ENCODE measurements at regions not wholly inside any gene's neighbourhood (a gene's known extent, or its start where the extent isn't known, plus 50 kb on each side); places are given as distances from the start of the nearest gene placed in this dataset.

GRCh38 chr20:60478533-60478932 lies 520.3 kb downstream of the CDH26 start:
- ChIA-PET POLR2A (no interaction called here), CTCF (no interaction called here)
- Histone ChIP-seq H3K4me1 (ENCODE audit: control insufficient read depth, insufficient read depth, low read length) (no peaks in the 10 kb centered on the region), H3K4me3 (ENCODE audit: low read depth, low read length) (no peak overlapping the region), H3K27ac (ENCODE audit: extremely low read depth, low read depth, low read length) (no peak overlapping the region), H3K36me3 (ENCODE audit: control insufficient read depth in 2 of 2, insufficient read depth in 1 of 2, low read length in 2 of 2) (no peaks in the 10 kb centered on the region), H3K9me3 (ENCODE audit: control insufficient read depth, insufficient read depth, low read depth, low read length) (no peaks in the 10 kb centered on the region)
- TF ChIP-seq ZSCAN30 (tag by site-specific recombination; IDR thresholded peaks at IDR 0.05) (no peak), ZNF692 (tag by site-specific recombination; IDR thresholded peaks at IDR 0.05) (no peak), ZNF645 (tag by site-specific recombination; IDR thresholded peaks at IDR 0.05) (no peak), ZNF704 (tag by site-specific recombination; IDR thresholded peaks at IDR 0.05) (no peak), SP2 (tag by site-specific recombination; IDR thresholded peaks at IDR 0.05) (no peak)

- Histone ChIP-seq H3K9me3 (ENCODE audit: control insufficient read depth, insufficient read depth, low read depth, low read length) (no peaks in the 10 kb centered on the region), H3K4me3 (ENCODE audit: low read depth, low read length) (no peak overlapping the region), H3K27ac (ENCODE audit: extremely low read depth, low read depth, low read length) (no peak overlapping the region), H3K36me3 (ENCODE audit: control insufficient read depth in 2 of 2, insufficient read depth in 1 of 2, low read length in 2 of 2) (no peaks in the 10 kb centered on the region), H3K4me1 (ENCODE audit: control insufficient read depth, insufficient read depth, low read length) (no peaks in the 10 kb centered on the region)
- ChIA-PET POLR2A (no interaction called here), CTCF (no interaction called here)
- TF ChIP-seq ZBTB10 (tag by site-specific recombination; IDR thresholded peaks at IDR 0.05) (no peak), MYNN (tag by site-specific recombination; IDR thresholded peaks at IDR 0.05; ENCODE audit: borderline replicate concordance) (no peak), ZNF660 (tag by site-specific recombination; IDR thresholded peaks at IDR 0.05) (no peak), ZNF2 (tag by site-specific recombination; IDR thresholded peaks at IDR 0.05) (no peak), ZSCAN18 (tag by site-specific recombination; IDR thresholded peaks at IDR 0.05) (no peak)
Measured at GRCh38 chr20:60480950-60481742, 522.9 kb downstream of the CDH26 start.

- Histone ChIP-seq H3K4me3 (ENCODE audit: low read depth, low read length) (no peak overlapping the region), H3K4me1 (ENCODE audit: control insufficient read depth, insufficient read depth, low read length) (no peaks in the 10 kb centered on the region), H3K27ac (ENCODE audit: extremely low read depth, low read depth, low read length) (no peak overlapping the region), H3K9me3 (ENCODE audit: control insufficient read depth, insufficient read depth, low read depth, low read length) (no peaks in the 10 kb centered on the region), H3K36me3 (ENCODE audit: control insufficient read depth in 2 of 2, insufficient read depth in 1 of 2, low read length in 2 of 2) (no peaks in the 10 kb centered on the region)
- TF ChIP-seq ZNF350 (tag by site-specific recombination; IDR thresholded peaks at IDR 0.05): no peak
- no peak for TF ChIP-seq GLI2 (tag by site-specific recombination; IDR thresholded peaks at IDR 0.05; ENCODE audit: borderline replicate concordance, low read depth)
- TF ChIP-seq ZNF48 (tag by site-specific recombination; IDR thresholded peaks at IDR 0.05): no peak
- POLR2A ChIA-PET: no interaction called here
- CTCF ChIA-PET: no interaction called here
Measured at GRCh38 chr20:60481743-60482133, 523.5 kb downstream of the CDH26 start.

Data from HEK293 (cell line).